Activated T-helper 1 cell treated with Interleukin-2 at 50 U/mL for 16 hours (primary cell): ENCODE measurements at regions not wholly inside any gene's neighbourhood (a gene's known extent, or its start where the extent isn't known, plus 50 kb on each side); places are given as distances from the start of the nearest gene placed in this dataset.
"Not testable (repeated sequence)": the region's sequence is repeated elsewhere in the genome, so short reads cannot be mapped to it uniquely, and the experiment has no call there.

ENCODE experiments used
- DNase-seq: peaks from one replicate; pipeline ENCODE4 v3.0.0-alpha.2; 2020; ENCODE audit warnings: low read depth

- DNase-seq: no peak
Measured at GRCh38 chr11:13782390-13783075, 114.1 kb downstream of the FAR1 start.

- no peak for DNase-seq
Measured at GRCh38 chr11:13784441-13784840, 116.0 kb downstream of the FAR1 start.

DNA sequence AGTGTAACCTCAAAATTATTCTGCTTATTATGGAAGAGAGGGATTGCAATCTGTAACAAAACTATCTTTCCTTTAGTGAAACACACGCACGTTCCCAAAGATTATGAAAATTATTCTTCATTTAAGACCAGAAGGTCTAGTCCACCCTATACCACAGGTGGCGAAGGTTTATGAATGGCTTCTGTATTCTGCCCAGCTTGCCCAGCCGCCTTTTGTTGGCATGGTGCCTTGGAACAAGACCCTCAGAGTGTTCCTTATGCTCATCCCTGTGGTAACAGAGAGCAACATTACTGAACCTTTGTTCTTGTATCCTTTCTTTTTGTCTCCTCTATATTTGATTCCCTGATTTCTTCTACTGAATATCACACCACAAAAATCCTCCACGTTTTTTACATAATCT lies 116.4 kb downstream of the FAR1 start:
- DNase-seq: no peak

- DNase-seq: no peak
Measured at GRCh38 chr11:13786688-13787087, 118.2 kb downstream of the FAR1 start.

- not testable (repeated sequence) for DNase-seq
Measured at GRCh38 chr11:13797616-13798015, 129.1 kb downstream of the FAR1 start.

GRCh38 chr11:13800901-13801300 lies 132.4 kb downstream of the FAR1 start:
- DNase-seq: no peak

GRCh38 chr11:13818325-13818724 lies 144.2 kb upstream of the SPON1 start:
- DNase-seq: no peak

GRCh38 chr11:13826505-13827278 lies 135.8 kb upstream of the SPON1 start:
- DNase-seq: no peak

GRCh38 chr11:13831696-13832095 lies 130.8 kb upstream of the SPON1 start:
- DNase-seq: no peak

GRCh38 chr11:13834463-13834862 lies 128.1 kb upstream of the SPON1 start:
- no peak for DNase-seq

- no peak for DNase-seq
Measured at GRCh38 chr11:13836666-13837065, 125.9 kb upstream of the SPON1 start.

- no peak for DNase-seq
Measured at GRCh38 chr11:13837286-13837685, 125.2 kb upstream of the SPON1 start.

GRCh38 chr11:13841393-13841792 lies 121.1 kb upstream of the SPON1 start:
- no peak for DNase-seq

DNA sequence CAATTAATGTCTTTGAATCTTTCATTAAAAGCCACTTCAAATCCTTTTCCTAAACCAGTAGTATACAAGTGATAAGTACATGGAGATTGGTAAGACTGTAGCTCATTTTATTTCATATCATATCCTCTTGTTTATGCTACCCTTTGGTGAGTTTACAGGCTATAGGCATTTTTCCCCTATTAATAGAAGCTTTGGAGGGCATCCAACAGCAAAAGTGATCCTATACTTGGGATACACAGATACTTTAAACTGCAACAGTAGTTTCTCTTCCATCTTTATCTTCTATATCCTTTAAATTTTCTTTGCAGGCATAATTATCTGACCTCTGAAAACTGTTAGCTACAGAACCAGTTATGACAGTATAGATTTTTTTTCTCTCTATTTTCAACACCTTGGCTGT lies 114.5 kb upstream of the SPON1 start:
- DNase-seq: no peak

DNA sequence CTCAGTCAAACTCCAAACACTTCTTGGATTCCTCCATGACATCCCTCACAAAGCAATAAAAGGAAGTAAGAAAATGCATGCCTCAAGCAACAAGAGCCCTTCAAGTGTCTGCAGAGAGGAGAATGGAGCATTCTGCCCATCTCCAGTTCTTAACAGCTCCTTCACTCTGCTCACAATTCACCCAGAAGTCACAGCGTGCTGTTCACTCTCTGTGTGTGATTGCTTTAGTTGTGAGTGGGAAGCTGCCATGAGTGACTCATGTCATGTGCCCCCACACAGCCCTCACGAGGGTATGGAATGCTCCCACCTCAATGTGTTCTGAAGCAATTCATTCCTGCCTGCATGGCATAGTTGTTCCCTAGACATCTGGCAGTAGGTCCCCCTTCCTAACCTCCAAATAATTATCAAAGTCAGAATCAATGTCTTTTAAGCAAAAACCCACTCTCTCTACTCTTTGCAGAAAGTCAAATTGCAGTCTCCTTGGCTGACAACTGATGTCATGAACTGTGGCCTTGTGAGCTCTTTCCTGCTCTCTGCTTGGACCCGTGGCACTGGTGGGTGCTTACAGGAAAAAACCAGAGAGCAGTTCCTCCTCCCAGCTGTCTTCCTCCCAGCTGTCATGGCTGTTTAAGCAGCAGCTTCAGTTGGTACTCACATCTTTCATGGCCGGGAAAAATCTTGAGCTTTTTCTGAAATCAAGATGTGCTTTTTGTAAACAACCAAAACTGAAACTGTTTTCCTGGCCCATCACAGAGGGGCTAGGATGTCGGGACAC lies 112.1 kb upstream of the SPON1 start:
- no peak for DNase-seq

DNA sequence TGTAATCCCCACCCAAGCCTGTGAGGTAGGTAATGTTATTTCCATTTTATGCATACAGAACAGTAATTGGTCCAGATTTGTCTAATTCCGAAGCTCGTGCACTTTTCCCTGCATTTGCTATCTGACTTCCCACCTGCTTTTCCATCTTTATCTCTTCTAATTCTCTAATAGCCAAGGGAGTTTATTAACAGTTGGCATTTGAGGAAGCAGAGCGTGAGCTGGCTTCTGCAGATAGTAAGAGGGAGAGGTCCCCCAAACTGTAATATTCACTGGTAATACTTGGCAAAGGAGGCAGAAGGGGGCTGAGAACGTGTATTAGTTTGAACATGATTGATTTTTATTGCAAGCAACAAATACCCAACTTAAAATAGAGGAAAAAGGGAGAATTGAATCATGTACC lies 110.8 kb upstream of the SPON1 start:
- DNase-seq: no peak

DNA sequence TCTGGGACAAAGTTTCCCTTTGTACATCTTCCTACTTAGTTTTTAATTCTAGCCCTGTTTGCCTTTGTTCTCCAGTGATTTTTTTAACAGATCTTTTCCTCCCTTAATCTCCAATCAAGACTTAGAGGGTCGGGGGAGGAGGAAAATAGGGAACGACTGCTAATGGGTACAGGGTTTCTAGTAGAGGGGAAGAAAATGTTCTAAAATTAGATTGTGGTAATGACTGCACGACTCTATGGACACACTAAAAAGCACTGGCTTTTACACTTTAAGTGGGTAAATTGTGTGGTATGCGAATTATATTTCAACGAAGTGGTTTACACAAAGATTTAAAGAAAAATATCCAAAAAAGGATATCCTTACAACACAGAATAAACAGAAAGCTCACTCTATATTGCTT lies 110.0 kb upstream of the SPON1 start:
- no peak for DNase-seq

DNA sequence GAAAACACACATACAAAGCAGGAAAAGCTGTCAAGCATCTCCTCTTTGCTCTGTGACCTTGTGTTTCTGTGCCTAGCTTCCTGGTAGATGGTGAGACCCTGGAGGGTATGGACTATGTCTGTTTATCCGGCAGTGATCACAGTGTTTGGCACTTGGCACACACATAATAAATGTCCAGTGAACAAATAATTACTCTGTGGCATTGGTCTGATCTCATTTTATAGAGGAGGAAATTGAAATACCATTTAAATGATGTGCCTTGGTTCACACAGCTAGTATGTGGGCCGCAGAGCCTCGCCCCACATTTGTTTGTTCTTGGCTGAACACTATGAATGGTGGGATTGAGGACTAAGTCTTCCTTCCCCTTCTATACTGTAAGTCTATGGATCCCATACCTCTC lies 104.7 kb upstream of the SPON1 start:
- DNase-seq: no peak

DNA sequence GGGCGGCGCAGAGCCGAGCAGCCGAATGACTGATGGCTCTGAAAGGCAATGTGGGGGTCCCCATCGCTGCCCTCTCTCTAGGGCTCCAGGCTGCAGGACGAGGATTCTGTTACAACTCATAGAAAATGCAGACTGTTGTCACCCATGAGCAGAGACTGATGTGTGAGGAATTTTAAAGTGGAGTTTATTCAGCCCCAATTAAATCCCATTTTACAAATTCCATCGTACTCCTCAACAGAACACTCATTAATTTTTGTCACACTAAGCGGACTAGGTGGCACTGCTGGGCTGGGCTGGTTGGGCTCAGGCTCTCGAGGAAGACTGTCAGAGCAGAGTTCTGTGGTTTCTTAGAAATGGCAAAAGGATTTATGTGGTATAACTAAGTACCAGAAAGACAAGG lies 102.6 kb upstream of the SPON1 start:
- DNase-seq: peak; percentile 16

DNA sequence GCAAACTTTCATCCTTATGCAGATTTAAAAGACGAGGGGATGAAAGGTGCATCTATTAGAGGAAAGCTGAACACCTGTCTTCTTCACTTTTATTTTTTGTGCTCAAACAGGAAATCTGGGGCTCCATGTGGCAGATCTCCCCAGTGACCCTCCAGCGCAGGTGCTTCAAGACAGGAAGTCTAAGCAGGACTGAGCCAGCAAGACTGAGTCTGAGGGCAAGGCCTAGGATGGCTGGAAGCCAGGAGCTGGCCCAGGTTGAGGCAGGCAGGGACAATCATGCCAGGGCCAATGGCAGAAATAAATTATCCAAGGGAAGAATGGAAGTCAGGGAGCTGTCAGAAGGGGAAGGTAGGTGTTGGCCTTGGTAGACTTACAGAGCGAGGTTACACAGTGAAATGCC lies 101.1 kb upstream of the SPON1 start:
- DNase-seq: no peak

DNA sequence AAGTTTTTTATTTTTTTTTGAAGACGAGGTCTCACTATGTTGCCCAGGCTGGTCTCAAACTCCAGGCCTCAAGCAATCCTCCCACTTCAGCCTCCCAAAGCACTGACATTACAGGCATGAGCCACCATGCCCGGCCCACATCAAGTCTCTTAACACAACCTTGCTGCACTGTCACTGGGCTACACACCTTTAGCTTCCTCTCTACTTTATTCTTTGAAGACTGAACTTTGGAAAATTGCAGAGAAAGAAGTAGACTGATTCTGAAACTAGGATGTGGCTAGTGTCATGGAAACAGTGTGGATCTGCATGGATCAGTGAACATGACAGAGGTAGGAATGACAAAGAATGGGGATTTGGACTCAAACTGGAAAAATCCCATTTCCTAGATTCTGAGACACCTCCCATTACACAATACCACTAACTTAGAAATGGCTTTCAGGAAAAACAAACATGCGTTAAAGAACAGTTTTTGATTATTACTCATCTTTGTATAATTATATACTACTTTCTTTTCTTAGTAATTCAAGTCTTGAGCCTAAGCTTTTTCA lies 99.6 kb upstream of the SPON1 start:
- no peak for DNase-seq

- DNase-seq: no peak
Measured at GRCh38 chr11:13868710-13869397, 93.7 kb upstream of the SPON1 start.
